HPDE6-E6E7 (cell line): ENCODE measurements at regions not wholly inside any gene's neighbourhood (a gene's known extent, or its start where the extent isn't known, plus 50 kb on each side); places are given as distances from the start of the nearest gene placed in this dataset.

Source experiments
- DNase-seq: peaks from one replicate; pipeline ENCODE4 v3.0.0; 2011; ENCODE audit warnings: missing footprints; ENCODE audit errors: extremely low spot score

GRCh38 chr6:119661628-119662027 lies 312.1 kb upstream of the MAN1A1 start:
- no peak for DNase-seq

GRCh38 chr6:119661078-119661477 lies 311.5 kb upstream of the MAN1A1 start:
- DNase-seq, result no peak

- no peak for DNase-seq
These were observed 309.4 kb upstream of the MAN1A1 start for GRCh38 chr6:119658917-119659316.

DNA sequence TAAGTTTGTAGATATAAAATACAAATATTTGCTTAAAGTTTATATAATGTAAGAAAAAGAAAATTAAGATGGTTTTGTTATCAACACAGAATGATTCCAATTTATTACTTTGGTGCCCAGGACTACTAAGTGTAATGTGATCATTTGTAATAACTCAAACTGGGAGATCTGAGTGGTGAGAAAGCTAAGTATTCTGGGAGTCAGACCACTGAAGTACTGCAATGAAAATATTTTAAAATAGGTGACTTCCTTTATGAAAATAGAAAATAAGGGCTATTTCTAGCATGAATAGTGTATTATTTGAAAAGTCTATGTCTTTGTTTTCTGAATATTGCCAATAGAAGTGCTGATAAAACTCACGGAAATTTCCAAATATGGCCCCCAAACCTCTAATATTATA lies 305.6 kb upstream of the MAN1A1 start:
- DNase-seq, result no peak

DNA sequence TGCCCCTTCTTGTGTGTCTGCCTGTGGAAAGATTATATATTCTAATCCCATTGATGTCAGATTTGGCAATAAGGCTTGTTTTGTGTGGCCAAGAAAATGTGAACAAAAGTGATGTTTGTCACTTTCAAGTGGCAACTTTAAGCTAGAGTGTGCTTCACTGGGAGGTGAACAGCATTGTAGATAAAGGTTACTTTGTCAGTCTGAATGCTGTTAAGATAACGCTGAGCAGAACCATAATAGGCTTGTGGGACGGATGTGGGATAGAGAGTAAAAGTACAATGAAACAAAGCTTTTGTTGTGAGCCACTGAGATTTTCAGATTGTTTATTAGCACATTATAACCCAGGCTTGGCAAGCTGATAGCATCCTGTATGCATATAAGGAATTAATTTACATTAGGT lies 303.8 kb upstream of the MAN1A1 start:
- DNase-seq, result no peak

DNA sequence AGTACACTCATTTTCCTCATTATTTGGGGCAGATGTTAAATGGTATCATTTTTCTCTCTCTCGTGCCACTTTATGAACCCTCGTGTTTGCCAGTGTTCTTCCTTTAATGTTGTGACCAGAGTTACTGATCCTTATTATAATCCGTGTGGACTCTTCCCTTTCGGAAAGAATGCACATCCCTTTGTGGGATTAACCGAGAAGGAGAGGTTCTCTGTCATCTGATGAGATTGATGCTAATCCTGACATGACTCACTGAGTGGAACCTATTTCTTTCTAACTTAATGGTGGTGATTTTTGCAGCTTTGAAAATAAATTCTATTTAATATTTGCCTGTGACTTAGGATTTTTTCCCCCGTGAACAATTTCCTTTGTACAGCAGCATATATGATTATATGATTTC lies 300.0 kb upstream of the MAN1A1 start:
- DNase-seq, result no peak

- no peak for DNase-seq
These were observed 297.7 kb upstream of the MAN1A1 start for GRCh38 chr6:119647309-119647708.

GRCh38 chr6:119643876-119644275 lies 294.3 kb upstream of the MAN1A1 start:
- no peak for DNase-seq

DNA sequence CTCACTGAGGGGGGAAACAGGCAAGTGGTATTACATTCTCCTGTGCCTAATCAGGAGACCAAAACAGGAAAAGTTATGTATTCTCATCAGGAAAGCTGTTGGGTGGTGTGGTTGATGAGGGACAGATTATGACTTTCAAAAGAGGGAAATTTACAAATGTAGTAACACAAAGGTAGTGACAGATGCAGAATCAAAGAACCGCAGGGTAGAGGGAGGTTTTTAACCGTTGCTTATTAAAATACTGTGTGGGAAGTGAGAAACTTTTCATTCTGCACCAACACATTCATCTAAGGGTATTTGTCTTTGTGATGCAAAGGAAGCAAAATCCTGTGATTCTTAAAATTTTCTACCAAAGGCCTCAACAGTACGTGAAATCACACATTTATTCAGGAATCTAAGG lies 288.2 kb upstream of the MAN1A1 start:
- DNase-seq, result no peak

DNA sequence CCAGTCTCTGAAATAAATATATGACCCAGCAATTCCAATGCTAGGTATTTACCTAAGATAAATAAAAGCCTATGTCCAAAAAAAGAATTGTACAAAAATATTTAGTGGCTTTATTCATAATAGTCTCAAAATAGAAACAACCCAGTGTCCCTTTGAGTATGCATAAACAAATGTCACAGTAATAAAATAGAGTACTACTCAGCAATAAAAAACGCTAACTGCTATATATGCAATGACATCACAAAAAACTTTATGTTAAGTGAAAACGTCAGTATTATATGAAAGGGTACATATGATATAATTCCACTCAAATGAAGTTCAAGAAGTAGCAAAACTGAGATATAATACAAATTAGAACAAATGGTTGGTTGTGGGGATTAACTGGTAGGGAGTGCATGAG lies 286.5 kb upstream of the MAN1A1 start:
- no peak for DNase-seq

DNA sequence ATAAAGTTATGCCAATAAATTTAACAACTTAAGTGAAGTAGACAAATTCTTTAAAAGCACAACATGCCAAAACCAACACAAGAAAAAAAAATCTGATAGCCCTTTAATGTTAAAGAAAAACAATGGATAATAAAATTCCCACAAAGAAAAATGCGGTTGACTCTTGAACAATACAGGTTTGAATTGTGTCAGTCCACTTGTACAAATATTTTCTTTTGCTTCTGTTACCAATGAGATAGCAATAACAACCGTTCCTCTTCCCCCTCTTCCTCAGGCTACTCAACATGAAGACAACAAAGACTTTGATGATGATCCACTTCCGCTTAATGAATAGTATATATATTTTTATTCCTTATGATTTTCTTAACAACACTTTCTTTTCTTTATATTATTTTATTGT lies 283.9 kb upstream of the MAN1A1 start:
- no peak for DNase-seq

DNA sequence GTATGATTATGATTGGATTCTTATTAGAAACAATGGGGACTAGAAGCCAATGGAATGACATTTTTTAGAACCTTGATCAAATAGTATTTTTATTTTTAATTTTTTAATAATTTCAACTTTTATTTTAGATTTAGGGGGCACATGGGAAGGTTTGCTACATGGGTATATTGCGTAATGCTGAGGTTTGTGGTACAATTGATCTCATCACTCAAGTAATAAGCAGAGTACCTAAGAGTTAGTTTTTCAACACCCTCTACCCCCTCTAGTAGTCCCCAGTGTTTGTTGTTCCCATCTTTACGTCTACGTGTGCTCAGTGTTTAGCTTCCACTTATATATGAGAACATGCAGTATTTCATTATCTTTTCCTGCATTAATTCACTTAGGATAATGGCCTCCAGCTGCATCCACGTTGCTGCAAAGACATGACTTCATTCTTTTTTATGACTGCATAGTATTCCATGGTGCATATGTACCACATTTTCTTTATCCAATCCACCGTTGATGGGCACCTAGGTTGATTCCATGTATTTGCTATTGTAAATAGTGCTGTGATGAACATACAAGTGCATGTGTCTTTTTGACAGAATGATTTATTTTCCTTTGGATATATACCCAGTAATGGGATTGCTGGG lies 281.1 kb upstream of the MAN1A1 start:
- DNase-seq, result no peak

DNA sequence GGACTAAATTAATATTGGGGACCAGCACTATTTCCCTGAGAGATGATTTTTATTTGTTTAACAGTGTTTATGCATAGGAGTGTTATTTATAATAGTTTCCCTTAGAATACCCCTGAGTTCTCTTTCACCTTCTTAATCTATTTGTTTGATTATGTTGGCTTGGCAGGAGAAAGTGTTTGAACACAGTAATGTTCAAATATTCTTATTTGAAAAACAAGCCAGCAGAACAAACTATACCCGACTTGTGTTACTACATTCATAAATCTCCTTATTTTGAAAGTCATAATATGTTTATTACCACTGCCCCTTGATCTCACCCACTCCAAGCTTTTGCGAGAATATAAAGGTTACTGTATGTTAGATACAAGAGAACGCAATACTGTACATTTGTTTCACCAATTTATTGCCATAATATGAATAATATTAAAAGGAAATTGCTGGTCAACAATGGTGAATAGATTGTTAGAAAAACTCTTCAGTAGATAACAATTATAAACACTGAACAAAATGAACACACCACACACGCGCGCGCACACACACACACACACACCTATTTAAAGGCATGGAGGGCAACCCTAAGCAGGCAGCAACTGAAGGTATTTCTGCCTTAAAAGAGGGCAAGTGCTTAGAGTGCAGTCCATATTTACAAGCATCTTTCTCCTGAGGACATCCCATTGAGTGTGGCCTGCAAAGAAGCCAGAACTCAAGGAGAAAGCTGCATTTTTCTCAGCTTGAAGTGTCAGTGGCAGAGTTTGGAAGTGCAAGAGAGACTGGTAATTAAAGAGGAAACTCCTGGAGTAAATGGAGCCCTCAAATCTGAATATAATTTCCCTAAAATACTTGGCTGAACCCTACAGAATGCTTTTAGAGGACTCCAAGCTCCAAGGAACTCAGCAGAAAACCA lies 279.4 kb upstream of the MAN1A1 start:
- DNase-seq, result no peak

DNA sequence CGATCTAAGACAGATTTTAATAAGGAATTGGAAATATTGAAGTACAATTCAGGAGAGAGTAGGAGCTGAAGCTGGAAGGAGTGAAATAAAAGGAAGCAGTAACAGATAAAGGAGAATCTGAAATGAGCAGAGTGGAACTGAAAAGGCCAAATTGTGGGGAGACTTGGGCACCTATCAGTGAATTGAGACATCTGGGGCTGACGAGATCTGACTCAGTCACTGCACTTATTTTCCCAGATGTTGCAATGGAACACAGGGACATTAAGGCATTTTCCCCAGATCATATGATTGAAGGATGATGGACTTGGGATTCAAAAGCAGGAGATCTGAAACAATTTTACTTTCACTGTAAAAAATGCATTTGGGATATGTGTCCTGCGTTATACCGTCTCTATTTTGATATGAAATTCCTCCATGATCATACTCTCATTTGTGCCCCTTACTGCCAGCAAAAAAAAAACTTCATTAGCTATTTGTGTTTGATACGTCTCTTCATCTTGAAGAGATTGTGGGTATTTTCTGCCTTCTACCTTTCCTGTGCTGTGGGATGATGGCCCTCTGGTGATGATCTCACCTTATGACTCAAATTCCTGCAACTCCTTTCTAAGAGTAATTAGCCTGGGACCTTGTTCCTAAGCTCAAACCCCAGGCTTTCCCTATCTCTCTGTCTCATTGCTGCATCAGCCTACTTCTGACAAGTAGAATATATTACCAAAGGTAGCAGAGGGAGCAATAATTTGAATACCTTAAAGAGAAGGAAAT lies 278.5 kb upstream of the MAN1A1 start:
- DNase-seq, result peak; percentile 48

DNA sequence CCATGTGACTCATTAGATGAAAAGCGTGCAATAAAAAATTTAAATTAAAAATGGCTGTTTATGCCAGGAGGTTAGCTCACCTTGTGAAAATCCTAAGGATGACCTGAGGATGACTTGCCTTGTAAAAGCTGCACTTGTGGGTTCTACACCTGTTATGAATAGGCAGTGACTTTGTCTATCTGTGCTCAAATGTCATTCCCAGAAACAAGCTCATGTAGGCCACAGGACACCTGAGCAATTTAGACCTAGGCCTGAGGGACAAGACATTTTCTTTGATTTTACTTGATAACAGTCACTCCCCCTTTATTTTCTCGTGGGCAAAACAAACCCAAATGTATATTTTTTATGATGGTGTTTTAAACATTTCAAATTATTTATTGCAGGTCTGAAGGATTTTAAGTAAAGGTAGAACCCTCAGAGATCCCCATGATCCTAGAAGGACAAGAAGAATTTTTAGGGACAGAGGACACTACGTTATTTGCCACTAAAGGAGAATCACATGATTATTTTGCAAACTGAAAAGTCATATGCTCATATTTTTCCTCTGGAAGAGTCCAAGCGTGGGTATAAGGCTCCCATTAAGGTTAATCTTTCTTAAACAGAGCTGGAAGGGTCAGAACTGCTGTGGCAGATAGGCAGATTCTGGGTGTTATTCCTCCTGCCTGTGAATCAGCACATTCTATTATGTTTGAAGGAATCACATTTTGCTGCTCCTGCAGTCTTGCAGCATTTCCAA lies 277.5 kb upstream of the MAN1A1 start:
- DNase-seq, result no peak

GRCh38 chr6:119620846-119621555 lies 271.4 kb upstream of the MAN1A1 start:
- DNase-seq, result peak; percentile 32

- DNase-seq, result no peak
These were observed 264.6 kb upstream of the MAN1A1 start for GRCh38 chr6:119614138-119614537.

DNA sequence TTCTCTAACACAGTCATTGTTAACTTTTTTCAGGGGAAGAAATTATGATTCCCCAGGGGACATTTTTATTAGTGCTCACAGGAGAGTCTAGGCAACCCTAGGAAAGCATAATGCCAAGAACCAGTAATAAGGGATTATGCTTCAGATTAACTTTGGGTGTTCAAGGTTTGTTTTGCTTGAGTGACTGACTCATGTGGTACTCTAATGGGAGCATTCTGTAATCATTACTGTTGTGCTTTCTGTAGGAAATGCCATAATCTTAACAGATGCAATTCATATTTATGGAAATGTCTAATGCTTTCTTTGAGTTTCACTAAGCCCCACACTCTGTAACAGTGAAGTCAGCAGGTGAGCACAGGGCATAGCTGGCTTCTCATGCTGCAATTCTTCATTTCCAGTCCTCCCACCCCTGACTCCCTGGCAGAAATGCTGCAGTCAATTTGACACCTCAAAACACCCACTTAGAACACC lies 263.4 kb upstream of the MAN1A1 start:
- DNase-seq, result no peak

- no peak for DNase-seq
These were observed 262.8 kb upstream of the MAN1A1 start for GRCh38 chr6:119612176-119612891.

DNA sequence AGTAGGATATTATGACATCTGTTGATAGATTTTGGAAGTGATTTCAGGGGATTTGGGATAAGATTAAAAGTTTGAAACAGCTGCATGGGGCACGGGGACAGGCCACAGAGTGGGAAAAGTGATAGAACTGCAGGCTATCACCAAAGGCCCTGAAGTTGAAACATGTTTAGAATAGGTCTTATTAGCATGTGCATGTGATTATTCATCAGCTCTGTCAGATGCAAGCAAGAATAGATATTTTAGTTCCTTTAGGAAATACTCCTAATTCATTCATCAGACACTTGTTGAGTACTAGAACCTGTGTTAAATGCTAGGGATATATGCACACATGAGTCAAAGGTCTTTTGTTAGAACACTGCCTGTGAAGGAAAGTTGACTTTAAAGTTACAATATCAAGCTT lies 261.2 kb upstream of the MAN1A1 start:
- no peak for DNase-seq
